GM19452 (cell line): ENCODE measurements at regions not wholly inside any gene's neighbourhood (a gene's known extent, or its start where the extent isn't known, plus 50 kb on each side); places are given as distances from the start of the nearest gene placed in this dataset.
A peak's percentile ranks its signal among the peaks of the same experiment; 100 is the strongest.
"Not testable (repeated sequence)": the region's sequence is repeated elsewhere in the genome, so short reads cannot be mapped to it uniquely, and the experiment has no call there.

Experiments used
- ATAC-seq: cut with Tn5 transposase; IDR thresholded peaks from one replicate; pipeline ENCODE4 v1.9.1; 2021; ENCODE audit not compliant: unreplicated experiment

GRCh38 chr1:83520797-83521196 lies 478.1 kb downstream of the TTLL7 start:
- no peak for ATAC-seq

DNA sequence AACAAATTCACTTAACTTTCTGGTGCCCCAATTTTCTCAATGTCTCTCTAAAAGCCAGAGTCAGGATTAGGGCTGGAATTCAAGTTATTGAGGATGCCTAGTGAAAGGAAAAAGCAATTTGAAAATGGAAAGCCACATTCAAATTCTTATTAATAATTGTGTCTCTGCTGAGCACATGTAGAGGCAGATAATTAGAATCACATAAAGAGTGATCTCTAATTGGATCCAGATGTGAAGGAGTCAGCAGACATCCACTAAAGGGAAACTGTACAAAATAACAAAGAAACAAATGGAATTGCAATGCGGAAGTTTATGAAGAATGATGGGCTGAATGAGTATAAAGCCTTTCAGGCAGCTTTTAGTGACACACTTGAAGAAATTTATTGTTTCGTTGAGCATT lies 482.6 kb downstream of the TTLL7 start:
- no peak for ATAC-seq

DNA sequence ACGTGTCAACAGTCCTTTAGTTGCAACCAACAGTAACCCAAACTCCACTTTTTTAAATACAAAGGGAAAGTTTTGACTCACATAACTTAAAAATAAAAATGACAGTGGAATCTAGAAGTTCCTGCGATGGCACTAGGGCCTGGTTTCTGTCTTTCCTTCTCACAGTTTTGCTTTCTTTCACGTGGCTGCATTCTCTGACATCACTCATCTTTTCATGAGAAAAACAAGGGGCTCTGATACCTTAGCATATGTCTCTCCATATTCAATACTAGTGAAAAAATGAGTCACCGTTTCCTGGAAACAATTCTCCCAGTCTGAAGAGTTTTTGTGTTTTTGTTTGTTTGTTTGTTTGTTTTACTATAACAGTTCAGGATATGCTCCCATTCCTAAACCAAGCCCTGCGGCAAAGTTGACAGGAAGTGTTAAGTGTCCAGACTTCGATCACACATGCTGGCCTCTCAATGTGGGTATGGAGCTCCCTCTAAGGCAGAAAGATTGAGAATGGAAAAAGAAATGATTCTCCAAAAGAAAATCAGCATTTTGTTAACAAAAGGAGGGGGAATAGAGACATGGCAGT lies 483.3 kb downstream of the TTLL7 start:
- ATAC-seq = no peak

DNA sequence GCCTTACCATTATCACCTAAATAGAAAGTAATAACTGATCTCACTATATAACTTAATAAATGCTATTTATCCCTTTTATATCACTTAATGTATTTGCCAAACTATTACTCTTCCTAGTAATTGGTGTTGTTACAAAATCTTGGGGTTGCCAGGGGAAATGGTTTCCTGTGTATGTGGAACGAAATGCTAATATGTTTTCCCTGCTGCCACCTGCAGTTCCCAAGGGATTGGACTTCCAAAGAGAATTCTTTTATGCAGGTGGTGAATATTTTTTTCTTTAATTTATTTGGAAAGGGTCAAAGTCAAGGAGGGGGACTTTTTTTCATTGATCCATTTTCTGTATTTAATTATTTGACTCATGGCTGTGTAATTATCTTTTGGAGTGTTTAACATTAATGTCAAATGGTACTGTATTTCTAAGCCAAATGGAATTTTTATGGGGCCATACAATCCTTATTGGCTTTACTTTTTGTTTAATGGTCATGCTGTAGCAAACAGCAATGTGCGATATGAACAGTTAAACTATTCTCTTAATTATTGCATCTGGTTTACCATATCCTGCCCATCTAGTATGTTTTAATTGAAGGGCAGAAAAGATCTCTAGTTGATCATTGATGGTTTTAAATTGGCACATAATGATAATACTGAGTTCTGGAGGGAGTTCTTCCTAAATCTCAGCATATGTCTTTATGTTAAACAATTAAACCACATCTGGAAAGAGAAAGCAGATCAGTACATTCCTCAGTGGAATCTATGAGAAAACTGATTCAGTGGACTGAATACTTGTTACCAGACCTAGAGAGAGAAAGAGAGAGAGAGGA lies 486.3 kb downstream of the TTLL7 start:
- no peak for ATAC-seq

DNA sequence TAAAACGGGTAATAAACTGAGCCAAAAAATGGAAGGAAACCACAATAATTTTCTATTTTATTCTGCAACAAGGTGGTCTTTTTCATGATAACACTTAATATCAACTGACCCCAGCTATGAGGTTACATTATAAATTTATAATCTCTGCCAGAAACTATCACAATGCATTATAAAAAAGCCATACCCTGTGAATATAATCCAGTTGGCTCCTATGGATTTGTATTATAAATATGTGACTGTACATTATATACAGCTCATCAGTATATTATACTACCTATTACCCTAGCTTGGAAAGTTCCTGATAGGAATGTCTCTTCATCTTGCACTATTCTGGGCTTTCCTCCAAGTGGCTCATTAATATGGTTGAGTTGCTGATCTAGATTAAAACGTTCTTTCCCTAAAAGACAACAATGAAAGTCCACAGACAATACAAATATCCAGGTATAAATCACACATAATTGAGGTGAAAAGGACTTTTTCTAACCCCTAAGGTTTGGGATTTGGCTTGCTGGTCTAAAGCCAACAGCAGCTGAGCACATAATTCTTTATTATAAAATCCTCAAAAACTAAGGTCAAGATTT lies 487.7 kb downstream of the TTLL7 start:
- ATAC-seq = no peak

DNA sequence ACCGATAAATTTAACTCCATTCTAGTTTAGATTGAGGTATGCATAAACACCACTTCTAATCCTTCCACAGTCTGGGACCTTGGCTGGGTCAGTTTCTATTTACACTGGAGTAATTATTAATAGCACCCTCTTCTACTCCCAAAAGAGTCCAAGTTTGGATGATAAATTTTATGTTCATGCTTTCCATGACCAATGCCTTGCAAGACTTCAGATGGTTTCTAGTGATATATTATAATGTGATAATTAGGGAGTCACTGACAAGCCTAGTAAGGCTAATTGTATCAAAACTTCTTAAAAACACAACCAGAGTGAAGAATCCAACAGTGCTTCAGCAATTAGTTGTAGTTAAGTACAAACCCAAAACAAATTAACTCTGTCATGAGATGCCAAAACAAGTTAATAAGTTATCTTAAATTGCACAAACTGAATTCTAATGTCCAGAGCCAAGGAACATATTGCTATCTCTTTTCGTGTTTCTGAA lies 489.6 kb downstream of the TTLL7 start:
- no peak for ATAC-seq

DNA sequence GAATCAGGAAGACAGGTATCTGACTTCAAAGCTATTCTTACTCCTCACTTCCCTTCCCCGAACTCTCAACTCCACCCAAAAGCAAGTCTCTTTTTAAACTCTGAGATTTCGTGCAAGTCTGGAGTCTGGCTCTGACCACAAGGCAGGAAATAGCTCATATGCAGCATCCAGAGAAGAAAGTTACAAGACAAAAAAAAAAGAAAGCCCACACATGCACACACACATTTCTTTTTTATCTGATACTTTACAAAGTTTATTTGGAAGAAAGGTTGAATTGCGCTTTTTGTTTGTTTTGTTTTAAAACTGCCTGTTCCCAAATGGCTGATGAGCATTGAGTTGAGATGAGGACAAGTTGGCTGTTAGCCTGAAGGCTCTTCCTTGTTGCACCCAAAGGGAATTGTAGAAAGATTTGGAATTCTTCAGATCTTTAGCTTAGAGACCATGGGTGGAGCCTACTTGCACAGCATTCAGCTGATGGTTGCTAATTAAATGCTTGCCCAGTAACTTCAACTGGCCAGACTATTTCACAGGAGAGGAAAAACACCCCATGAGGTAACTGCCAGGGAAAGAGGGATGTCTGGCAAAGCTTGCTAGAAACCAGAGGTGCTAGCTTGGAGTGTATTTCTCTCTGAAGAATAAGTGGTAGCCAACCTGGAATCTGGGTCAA lies 490.3 kb downstream of the TTLL7 start:
- ATAC-seq = peak; percentile 95

DNA sequence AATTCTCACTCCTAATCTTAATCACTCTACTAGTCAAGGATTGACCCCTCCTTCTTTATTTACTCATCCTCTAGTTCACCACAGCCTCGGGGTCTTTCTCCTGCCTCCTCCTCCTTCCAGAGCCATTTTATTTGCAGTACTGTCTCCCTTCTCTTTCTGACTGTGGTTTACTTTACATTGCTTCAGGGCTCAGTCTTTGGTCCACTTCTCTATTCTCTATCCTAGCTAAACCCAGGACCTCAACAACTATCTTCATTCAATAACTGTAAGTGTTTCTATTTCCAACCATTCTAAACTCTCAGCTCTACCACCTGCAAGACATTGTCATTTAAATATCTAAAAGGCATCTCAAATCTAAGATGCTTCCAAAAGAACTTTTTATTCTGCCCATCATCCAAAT lies 493.8 kb downstream of the TTLL7 start:
- no peak for ATAC-seq

DNA sequence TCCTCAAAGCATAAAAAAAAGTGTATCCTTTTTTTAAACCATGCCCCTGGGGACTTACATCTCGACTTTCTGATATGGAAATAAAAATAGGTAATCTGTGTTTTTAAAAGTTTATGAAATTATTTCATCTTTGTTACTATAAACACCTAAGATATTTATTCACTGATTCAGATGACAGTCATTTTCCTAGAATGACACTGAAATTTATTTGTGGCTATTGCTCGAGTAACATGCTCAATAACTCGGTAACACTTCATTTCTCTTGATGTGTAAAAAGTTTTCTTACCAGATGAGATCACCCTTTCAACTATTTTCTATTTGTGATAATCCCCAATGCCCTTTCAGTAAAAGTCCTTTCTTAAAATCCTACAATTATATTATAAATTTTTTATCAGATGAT lies 495.8 kb downstream of the TTLL7 start:
- ATAC-seq = no peak

- peak; percentile 89 for ATAC-seq
These were observed 497.8 kb downstream of the TTLL7 start for GRCh38 chr1:83500987-83501591.

- no peak for ATAC-seq
These were observed 498.4 kb downstream of the TTLL7 start for GRCh38 chr1:83500531-83500930.

DNA sequence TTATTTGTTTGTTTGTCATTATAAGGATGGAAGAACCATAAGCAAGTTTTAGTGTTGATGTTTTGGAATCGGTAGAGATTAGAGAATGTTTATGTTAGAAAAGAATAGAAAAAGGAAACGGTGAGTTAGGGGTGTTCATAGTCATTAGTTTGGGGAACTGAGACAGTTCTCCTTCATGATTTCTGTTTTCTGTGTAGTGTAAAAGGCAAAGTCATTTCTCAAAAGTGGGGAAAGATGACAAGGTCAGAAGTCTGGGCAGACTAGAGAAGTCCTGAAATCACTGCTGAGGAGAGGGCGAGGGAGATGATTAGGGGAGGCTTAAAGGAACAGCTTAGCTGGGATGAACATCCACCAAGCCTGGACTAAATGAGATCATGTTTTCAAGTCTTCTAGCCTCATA lies 498.9 kb downstream of the TTLL7 start:
- ATAC-seq = peak; percentile 39

GRCh38 chr1:83497563-83497962 lies 501.4 kb downstream of the TTLL7 start:
- no peak for ATAC-seq

- no peak for ATAC-seq
These were observed 503.4 kb downstream of the TTLL7 start for GRCh38 chr1:83495560-83495959.

DNA sequence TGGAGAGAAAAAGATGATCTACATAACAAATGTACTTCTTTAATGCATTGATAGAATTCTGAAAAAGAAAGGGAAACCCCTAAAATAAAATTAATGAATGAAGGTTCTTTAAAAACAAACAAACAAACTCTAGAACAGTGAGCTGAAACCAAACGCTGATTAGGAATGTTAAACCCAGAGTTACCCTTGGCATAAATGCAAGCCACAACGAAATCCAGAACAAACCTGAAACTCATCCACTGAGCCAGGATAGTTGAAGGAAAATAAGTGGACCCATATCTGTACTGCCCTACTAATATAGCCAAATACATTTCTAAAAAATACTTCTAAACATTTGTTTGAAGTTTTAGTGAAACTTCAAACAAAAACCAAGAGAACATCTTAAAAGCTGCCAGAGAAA lies 505.3 kb downstream of the TTLL7 start:
- ATAC-seq = no peak

DNA sequence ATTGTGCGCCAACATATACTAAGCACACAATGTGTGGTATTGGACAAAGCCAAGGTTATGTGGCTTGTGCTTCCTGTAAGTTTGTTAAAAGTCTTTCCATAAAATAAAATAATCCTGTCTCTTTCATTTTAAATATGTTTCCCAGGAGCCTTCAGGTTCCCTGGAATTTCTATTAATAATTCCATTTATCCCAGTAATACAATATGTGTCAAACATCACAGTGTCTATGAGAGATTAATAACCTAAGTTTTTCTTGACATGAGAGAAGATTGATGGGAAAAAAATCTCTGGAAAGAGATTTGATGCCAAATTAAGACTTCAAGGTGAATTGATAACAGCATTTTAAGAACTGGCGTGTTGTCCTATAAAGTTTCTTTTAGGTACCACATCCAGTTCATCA lies 507.0 kb downstream of the TTLL7 start:
- ATAC-seq = no peak

GRCh38 chr1:83490988-83491387 lies 507.9 kb downstream of the TTLL7 start:
- no peak for ATAC-seq

DNA sequence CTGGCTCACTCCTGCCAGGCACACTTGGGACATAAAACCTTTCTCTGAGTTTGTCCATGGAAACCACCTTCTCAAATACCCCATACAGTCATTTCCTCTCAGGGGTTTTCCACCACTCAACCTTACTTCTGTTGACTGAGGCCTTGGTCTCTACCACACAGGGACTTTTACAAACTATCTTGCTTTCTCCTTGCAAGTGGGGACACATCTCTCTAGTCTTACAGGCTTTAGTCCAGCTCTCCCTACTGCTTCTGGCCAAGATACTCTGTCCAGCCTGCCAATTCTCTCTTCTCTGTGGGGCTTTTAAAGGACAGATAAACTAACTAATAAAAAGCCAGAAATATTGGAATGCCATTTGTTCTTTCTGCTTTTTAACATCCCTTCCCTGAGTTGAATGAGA lies 510.8 kb downstream of the TTLL7 start:
- peak; percentile 84 for ATAC-seq

- not testable (repeated sequence) for ATAC-seq
These were observed 511.5 kb downstream of the TTLL7 start for GRCh38 chr1:83487460-83487859.

DNA sequence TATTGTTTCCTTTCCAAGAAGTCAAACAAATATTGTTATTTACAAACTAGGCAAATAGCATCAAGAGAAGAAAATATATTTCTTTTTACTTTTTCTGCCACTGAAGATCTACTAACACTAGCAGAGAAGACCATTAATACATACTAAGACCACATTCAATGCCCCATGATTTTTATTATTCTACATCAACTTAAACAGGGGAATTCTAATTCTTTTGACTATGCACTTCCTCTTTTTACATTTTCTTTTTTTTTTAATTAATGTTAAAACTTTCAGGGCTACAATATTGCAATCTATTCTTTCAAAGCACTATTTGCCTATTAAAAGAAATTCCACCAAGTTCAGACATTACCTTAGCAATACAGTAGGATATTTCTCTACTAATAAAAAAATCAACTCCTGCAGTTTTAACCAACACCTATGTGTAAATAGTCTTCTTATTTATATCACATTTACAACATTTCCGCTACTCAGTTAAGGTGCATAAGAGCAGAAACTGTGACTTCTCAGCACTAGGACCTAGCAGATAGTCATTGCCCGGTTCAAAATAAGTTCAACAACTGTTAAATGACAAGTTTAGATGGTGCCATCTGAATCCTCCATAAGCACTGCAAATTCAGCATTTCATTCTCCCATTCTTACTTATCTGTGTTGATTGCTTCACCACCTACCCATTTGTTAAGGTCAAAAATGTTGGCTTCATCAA lies 513.5 kb downstream of the TTLL7 start:
- not testable (repeated sequence) for ATAC-seq

- ATAC-seq = not testable (repeated sequence)
These were observed 517.6 kb downstream of the TTLL7 start for GRCh38 chr1:83481284-83481683.
